Left lung (tissue), 4 donors: ENCODE measurements at regions not wholly inside any gene's neighbourhood (a gene's known extent, or its start where the extent isn't known, plus 50 kb on each side); places are given as distances from the start of the nearest gene placed in this dataset.

Experiments used
- ATAC-seq: fragments of 200-7000 bp; cut with Tn5 transposase; one replicate; pipeline ENCODE4 v1.9.1; 2020; ENCODE audit warnings: moderate library complexity
- DNase-seq, 4 donors: peaks; one replicate each; pipeline ENCODE4 v3.0.0-alpha.2; 2013 to 2020
- H3K27ac ChIP-seq, 2 donors: fragments of 200-600 bp; sonication (generic) in 1 of 2; one replicate each; pipeline versions ENCODE4 v1.5.0 to v1.8.0; 2020 to 2021
- H3K27me3 ChIP-seq, 2 donors: fragments of 200-600 bp; sonication (generic) in 1 of 2; one replicate each; pipeline versions ENCODE4 v1.5.0 to v1.8.0; 2020 to 2021
- H3K36me3 ChIP-seq, 2 donors: fragments of 200-600 bp; sonication (generic) in 1 of 2; one replicate each; pipeline versions ENCODE4 v1.5.0 to v1.8.0; 2020 to 2021
- H3K4me1 ChIP-seq, 2 donors: fragments of 200-600 bp; one replicate each; pipeline ENCODE4 v1.8.0; 2021
- H3K4me3 ChIP-seq, 2 donors: fragments of 200-600 bp; sonication (generic) in 1 of 2; one replicate each; pipeline versions ENCODE4 v1.5.0 to v1.8.0; 2020 to 2021; ENCODE audit warnings: mild to moderate bottlenecking in 1 of 2
- H3K9me3 ChIP-seq, 2 donors: fragments of 200-600 bp; sonication (generic) in 1 of 2; one replicate each; pipeline versions ENCODE4 v1.5.0 to v1.8.0; 2020 to 2021
- intact Hi-C, 2 donors: fragments of 100-400 bp; cut with DNase I; formaldehyde crosslinking; loops; one replicate each; pipeline versions ENCODE4 v1.11.2 to v1.14.2; 2022
- TF ChIP-seq, protein P1 (sequence below), 2 donors: fragments of 200-600 bp; sonication (generic) in 1 of 2; IDR thresholded peaks; one replicate each; pipeline versions ENCODE4 v1.5.0 to v1.8.0; 2021; ENCODE audit warnings: antibody characterized with exemption in 2 of 2
- donor health status: DM: no; HTN: yes; CAD: no.
- donor health status: DM: no; HTN: no; CAD: no.

- no peak overlapping the region for H3K27ac ChIP-seq
- no peaks in the 10 kb centered on the region for H3K9me3 ChIP-seq
- intact Hi-C loops, result loop anchor here in 1 of 2 donors (10.0 kb wide), 1 partner anchor 133 kb away; the partner anchor contains the start of gene HES1
- peaks cover 18 to 53% of the 10 kb centered on the region in 2 donors for H3K4me1 ChIP-seq
- H3K36me3 ChIP-seq, result no peaks in the 10 kb centered on the region
- peak overlapping the region in 1 of 2 donors; percentile 47 for H3K4me3 ChIP-seq
- H3K27me3 ChIP-seq, result peaks cover 0 to 19% of the 10 kb centered on the region in 2 donors
- ATAC-seq, result no peak
- DNase-seq, result no peak
- TF ChIP-seq, protein P1, sequence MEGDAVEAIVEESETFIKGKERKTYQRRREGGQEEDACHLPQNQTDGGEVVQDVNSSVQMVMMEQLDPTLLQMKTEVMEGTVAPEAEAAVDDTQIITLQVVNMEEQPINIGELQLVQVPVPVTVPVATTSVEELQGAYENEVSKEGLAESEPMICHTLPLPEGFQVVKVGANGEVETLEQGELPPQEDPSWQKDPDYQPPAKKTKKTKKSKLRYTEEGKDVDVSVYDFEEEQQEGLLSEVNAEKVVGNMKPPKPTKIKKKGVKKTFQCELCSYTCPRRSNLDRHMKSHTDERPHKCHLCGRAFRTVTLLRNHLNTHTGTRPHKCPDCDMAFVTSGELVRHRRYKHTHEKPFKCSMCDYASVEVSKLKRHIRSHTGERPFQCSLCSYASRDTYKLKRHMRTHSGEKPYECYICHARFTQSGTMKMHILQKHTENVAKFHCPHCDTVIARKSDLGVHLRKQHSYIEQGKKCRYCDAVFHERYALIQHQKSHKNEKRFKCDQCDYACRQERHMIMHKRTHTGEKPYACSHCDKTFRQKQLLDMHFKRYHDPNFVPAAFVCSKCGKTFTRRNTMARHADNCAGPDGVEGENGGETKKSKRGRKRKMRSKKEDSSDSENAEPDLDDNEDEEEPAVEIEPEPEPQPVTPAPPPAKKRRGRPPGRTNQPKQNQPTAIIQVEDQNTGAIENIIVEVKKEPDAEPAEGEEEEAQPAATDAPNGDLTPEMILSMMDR (IDR thresholded peaks at IDR 0.05), result no peak
Observed at GRCh38 chr3:194001728-194002459, 134.1 kb upstream of the HES1 start.

GRCh38 chr3:194003114-194004057, 132.6 kb upstream of the HES1 start:
- Histone ChIP-seq H3K4me1 (peaks cover 18 to 45% of the 10 kb centered on the region in 2 donors), H3K4me3 (peak overlapping the region; percentile 12 to 47), H3K27me3 (peaks cover 0 to 19% of the 10 kb centered on the region in 2 donors), H3K9me3 (no peaks in the 10 kb centered on the region), H3K36me3 (no peaks in the 10 kb centered on the region), H3K27ac (peak overlapping the region; percentile 80 to 94)
- TF ChIP-seq, protein P1 (IDR thresholded peaks at IDR 0.05), result no peak
- ATAC-seq, result peak; percentile 91
- intact Hi-C loops, result loop anchor here in 1 of 2 donors (10.0 kb wide), 1 partner anchor 131 kb away; the partner anchor contains the start of gene HES1
- DNase-seq, result peak; percentile 57 to 95 (median 82)

DNA sequence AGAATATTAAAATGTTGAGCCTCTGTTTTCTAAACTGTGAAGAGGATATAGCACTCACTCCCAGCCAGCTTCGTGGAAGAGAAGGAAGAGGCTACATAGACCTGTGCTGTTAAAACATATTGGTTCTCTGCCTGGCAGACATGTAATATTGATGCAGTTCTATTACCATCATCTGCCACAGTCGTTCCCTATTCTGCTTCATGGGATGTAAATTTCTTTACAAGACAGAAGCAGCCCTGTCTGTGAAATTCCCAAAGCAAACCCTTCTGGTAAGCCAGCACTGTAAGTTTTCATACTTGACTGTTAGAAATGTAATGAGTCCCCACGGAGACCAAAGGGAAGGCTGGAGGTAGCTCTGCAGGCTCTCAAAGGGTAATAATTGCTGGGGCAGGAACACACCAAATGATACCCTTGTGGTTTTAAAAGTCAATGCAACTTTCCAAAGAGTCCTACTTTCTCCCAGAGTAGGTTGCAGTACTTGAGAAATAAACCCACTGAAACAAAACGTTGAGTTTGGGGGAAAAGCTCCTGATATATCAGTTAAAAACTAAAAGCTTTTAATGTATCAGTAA, 129.9 kb upstream of the HES1 start:
- DNase-seq, result no peak
- intact Hi-C loops, result loop anchor here in 1 of 2 donors (10.0 kb wide), 1 partner anchor 129 kb away; the partner anchor contains the start of gene HES1
- TF ChIP-seq, protein P1 (IDR thresholded peaks at IDR 0.05), result no peak

DNA sequence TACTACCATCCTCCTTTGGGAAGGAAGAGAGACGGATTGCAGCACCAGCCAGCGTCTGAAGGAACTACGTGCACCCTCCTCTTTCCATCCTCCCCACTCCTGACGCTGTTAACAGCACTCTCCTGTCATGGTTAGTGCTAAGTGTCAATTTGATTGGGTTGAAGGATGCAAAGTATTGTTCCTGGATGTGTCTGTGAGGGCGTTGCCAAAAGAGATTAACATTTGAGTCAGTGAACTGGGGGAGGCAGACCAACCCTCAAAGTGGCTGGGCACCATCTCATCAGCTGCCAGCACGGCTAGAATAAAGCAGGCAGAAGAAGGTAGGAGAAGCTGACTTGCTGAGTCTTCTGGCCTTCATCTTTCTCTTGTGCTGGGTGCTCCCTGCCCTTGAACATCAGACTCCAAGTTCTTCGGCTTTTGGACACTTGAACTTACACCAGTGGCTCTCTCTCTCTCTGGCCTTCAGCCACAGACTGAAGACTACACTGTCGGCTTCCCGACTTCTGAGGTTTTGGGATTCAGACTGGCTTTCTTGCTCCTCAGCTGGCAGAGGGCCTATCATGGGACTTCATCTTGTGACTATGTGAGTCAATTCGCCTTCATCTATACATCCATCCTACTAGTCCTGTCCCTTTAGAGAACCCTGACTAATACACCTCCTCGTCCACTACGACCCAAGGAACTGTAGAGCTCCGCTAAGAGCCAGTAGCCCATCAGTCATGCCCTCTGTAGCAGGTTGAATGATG, 128.2 kb upstream of the HES1 start:
- DNase-seq, result no peak
- Histone ChIP-seq H3K27ac (no peak overlapping the region), H3K36me3 (no peaks in the 10 kb centered on the region), H3K4me3 (no peak overlapping the region), H3K27me3 (peaks cover 0 to 10% of the 10 kb centered on the region in 2 donors), H3K9me3 (no peaks in the 10 kb centered on the region), H3K4me1 (peaks cover 18 to 33% of the 10 kb centered on the region in 2 donors)
- intact Hi-C loops, result loop anchor here in 1 of 2 donors (10.0 kb wide), 1 partner anchor 127 kb away; the partner anchor contains the start of gene HES1
- TF ChIP-seq, protein P1 (IDR thresholded peaks at IDR 0.05), result no peak
- no peak for ATAC-seq

More for the DNA sequence above, 129.9 kb upstream of the HES1 start:
- no peak for ATAC-seq
- no peaks in the 10 kb centered on the region for H3K36me3 ChIP-seq
- no peak overlapping the region for H3K27ac ChIP-seq
- no peak overlapping the region for H3K4me3 ChIP-seq
- no peaks in the 10 kb centered on the region for H3K9me3 ChIP-seq
- H3K4me1 ChIP-seq, result peaks cover 18 to 45% of the 10 kb centered on the region in 2 donors
- peaks cover 0 to 19% of the 10 kb centered on the region in 2 donors for H3K27me3 ChIP-seq
